ENCODE measurements at regions not wholly inside any gene's neighbourhood (a gene's known extent, or its start where the extent isn't known, plus 50 kb on each side); places are given as distances from the start of the nearest gene placed in this dataset.
"Not testable (repeated sequence)": the region's sequence is repeated elsewhere in the genome, so short reads cannot be mapped to it uniquely, and the experiment has no call there.

- DNase-seq = no peak
Observed at GRCh38 chr16:86249631-86250030, 260.7 kb upstream of the FOXF1 start.

- DNase-seq = no peak
Observed at GRCh38 chr16:86251682-86252081, 258.6 kb upstream of the FOXF1 start.

GRCh38 chr16:86252596-86252995 lies 257.7 kb upstream of the FOXF1 start:
- peak in 1 of 51 donors; percentile 2 for DNase-seq

GRCh38 chr16:86255966-86256365 lies 254.4 kb upstream of the FOXF1 start:
- DNase-seq = no peak

GRCh38 chr16:86256995-86257394 lies 253.3 kb upstream of the FOXF1 start:
- DNase-seq = no peak

GRCh38 chr16:86257546-86257945 lies 252.8 kb upstream of the FOXF1 start:
- DNase-seq = no peak

- no peak for DNase-seq
Observed at GRCh38 chr16:86258713-86259112, 251.6 kb upstream of the FOXF1 start.

GRCh38 chr16:86259499-86259898 lies 250.8 kb upstream of the FOXF1 start:
- no peak for DNase-seq

- DNase-seq = no peak
Observed at GRCh38 chr16:86261379-86261778, 248.9 kb upstream of the FOXF1 start.

GRCh38 chr16:86267657-86268056 lies 242.7 kb upstream of the FOXF1 start:
- DNase-seq = not testable (repeated sequence)

GRCh38 chr16:86270696-86271095 lies 239.6 kb upstream of the FOXF1 start:
- no peak for DNase-seq

- no peak for DNase-seq
Observed at GRCh38 chr16:86272744-86273143, 237.6 kb upstream of the FOXF1 start.

- no peak for DNase-seq
Observed at GRCh38 chr16:86277221-86277620, 233.1 kb upstream of the FOXF1 start.

GRCh38 chr16:86277859-86278258 lies 232.5 kb upstream of the FOXF1 start:
- not testable (repeated sequence) for DNase-seq

- DNase-seq = peak in 1 of 51 donors; percentile 5
Observed at GRCh38 chr16:86281421-86281820, 228.9 kb upstream of the FOXF1 start.

- no peak for DNase-seq
Observed at GRCh38 chr16:86283944-86284343, 226.4 kb upstream of the FOXF1 start.

GRCh38 chr16:86285421-86285820 lies 224.9 kb upstream of the FOXF1 start:
- DNase-seq = no peak

- DNase-seq = no peak
Observed at GRCh38 chr16:86285938-86286921, 224.1 kb upstream of the FOXF1 start.

GRCh38 chr16:86286991-86287663 lies 223.2 kb upstream of the FOXF1 start:
- no peak for DNase-seq

GRCh38 chr16:86287664-86288201 lies 222.6 kb upstream of the FOXF1 start:
- DNase-seq = no peak

GRCh38 chr16:86288716-86289294 lies 221.5 kb upstream of the FOXF1 start:
- DNase-seq = no peak

- DNase-seq = no peak
Observed at GRCh38 chr16:86289304-86289703, 221.0 kb upstream of the FOXF1 start.

Data from hypothalamus (tissue), 51 donors.